Mesothelial cell of epicardium (in vitro differentiated cells): ENCODE measurements at regions not wholly inside any gene's neighbourhood (a gene's known extent, or its start where the extent isn't known, plus 50 kb on each side); places are given as distances from the start of the nearest gene placed in this dataset.

Source experiments
- DNase-seq, 2 experiments: peaks; one replicate each; pipeline ENCODE4 v3.0.0; 2021; ENCODE audit warnings: low spot score in 2 of 2; ENCODE audit not compliant: unreplicated experiment in 2 of 2
- H3K27ac Mint-ChIP-seq: 2 replicates; pipeline ENCODE4 v1.8.0; 2021; ENCODE audit warnings: mixed read lengths
- H3K27me3 Mint-ChIP-seq: 2 replicates; pipeline ENCODE4 v1.8.0; 2021; ENCODE audit warnings: low read depth, mixed read lengths
- H3K36me3 Mint-ChIP-seq: 2 replicates; pipeline ENCODE4 v1.8.0; 2021; ENCODE audit warnings: mixed read lengths
- H3K4me1 Mint-ChIP-seq: 2 replicates; pipeline ENCODE4 v1.8.0; 2021; ENCODE audit warnings: mixed read lengths
- H3K4me3 Mint-ChIP-seq: 2 replicates; pipeline ENCODE4 v1.8.0; 2021; ENCODE audit warnings: mild to moderate bottlenecking, moderate library complexity, mixed read lengths
- H3K9me3 Mint-ChIP-seq: 2 replicates; pipeline ENCODE4 v1.8.0; 2021; ENCODE audit warnings: mixed read lengths
- TF ChIP-seq, protein P1 (sequence below): fragments of 200-600 bp; sonication (generic); IDR thresholded peaks from one replicate; pipeline ENCODE4 v1.5.0; 2021; ENCODE audit warnings: antibody characterized with exemption; ENCODE audit not compliant: unreplicated experiment

DNA sequence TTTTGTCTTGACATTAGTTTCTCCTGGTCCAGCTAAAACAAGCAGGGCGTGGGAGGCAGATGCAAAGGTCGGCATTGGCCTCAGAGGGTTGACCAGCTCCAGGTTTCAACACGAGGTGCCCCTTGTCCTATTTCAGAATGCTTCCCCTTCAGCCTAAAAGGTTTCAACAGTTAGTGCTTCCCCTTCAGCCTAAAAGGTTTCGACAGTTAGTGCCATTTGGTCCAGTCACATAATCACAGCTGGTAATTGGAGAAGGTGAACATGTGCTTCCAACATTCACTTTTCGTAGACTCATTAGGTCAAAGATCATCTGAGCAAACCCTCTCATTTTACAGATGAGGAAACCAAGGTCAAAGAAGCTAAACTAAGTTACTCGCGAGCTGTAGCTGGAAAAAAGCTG, 270.3 kb upstream of the MAP3K1 start:
- peaks cover 14% of the 10 kb centered on the region for H3K4me1 Mint-ChIP-seq
- H3K4me3 Mint-ChIP-seq: no peak overlapping the region
- no peak overlapping the region for H3K27ac Mint-ChIP-seq
- H3K36me3 Mint-ChIP-seq: no peaks in the 10 kb centered on the region
- DNase-seq: no peak
- no peaks in the 10 kb centered on the region for H3K9me3 Mint-ChIP-seq
- TF ChIP-seq, protein P1, sequence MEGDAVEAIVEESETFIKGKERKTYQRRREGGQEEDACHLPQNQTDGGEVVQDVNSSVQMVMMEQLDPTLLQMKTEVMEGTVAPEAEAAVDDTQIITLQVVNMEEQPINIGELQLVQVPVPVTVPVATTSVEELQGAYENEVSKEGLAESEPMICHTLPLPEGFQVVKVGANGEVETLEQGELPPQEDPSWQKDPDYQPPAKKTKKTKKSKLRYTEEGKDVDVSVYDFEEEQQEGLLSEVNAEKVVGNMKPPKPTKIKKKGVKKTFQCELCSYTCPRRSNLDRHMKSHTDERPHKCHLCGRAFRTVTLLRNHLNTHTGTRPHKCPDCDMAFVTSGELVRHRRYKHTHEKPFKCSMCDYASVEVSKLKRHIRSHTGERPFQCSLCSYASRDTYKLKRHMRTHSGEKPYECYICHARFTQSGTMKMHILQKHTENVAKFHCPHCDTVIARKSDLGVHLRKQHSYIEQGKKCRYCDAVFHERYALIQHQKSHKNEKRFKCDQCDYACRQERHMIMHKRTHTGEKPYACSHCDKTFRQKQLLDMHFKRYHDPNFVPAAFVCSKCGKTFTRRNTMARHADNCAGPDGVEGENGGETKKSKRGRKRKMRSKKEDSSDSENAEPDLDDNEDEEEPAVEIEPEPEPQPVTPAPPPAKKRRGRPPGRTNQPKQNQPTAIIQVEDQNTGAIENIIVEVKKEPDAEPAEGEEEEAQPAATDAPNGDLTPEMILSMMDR: no peak
- no peaks in the 10 kb centered on the region for H3K27me3 Mint-ChIP-seq

DNA sequence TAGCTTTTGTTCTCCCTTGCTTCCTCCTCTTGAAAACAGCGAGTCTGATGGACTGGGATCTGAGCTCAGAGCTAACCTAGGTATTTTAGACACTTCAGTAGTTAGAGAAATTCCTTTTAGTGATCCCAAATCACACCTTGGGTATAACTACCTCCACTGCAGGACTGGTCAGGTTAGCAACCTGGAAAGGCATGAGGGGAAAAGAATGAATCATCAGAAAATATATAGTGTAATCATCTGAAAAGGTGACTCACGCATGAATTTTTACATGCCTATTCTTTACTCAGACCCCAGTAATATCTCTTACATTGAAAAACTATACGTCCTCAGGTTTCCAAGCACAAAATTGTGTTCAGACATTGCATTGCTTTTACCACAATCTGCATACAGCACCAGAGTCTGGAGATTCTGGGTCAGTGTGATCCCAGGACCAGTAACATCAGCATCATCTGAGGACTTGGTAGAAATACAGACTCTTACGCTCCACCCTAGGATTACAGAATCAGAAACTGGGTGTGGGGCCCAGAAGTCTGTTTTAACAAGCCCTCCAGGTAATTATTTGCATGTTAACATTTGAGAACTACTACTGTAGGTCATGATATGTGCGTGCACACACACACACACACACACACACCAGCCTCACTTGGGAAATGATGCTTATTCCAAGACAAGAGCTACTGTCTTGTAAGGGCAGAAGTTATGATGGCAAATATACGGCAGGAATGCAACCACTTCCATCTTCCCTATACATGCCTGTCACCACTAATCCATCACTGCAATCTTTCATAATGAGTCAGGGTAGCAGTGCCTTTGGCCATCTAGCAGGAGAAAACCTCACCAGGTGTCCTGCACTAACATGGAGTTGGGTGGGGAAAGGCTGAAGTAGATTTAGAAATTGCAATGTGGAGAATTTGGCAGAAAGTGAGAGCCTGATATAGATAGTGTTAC, 271.6 kb upstream of the MAP3K1 start:
- TF ChIP-seq, protein P1: no peak
- no peak for DNase-seq
- H3K9me3 Mint-ChIP-seq: no peaks in the 10 kb centered on the region
- peak overlapping the region; percentile 47 for H3K27ac Mint-ChIP-seq
- peaks cover 14% of the 10 kb centered on the region for H3K4me1 Mint-ChIP-seq
- no peaks in the 10 kb centered on the region for H3K27me3 Mint-ChIP-seq
- no peaks in the 10 kb centered on the region for H3K36me3 Mint-ChIP-seq
- H3K4me3 Mint-ChIP-seq: no peak overlapping the region

DNA sequence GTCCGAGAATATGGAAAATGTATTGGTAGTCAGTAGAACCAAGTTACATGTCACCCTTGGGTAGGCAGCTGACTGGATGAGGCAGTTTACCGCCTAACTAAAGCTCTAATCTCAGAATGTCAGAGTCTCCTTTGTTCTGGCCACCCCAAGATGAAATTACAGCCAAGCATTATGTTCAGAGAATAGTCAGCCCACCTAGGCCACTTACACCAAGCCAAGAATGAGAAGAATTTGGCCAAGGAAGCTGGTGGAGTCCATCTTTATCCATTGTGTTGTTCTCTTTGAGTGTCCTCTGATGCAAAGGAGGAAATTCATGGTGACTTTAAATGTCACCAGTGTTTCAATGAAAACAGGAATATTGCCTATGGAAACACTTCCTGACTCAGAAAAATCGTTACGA, 275.1 kb upstream of the MAP3K1 start:
- Mint-ChIP-seq H3K4me3 (no peak overlapping the region), H3K27ac (no peak overlapping the region), H3K36me3 (no peaks in the 10 kb centered on the region), H3K9me3 (no peaks in the 10 kb centered on the region), H3K27me3 (no peaks in the 10 kb centered on the region), H3K4me1 (peaks cover 16% of the 10 kb centered on the region)
- DNase-seq: no peak
- TF ChIP-seq, protein P1: no peak

DNA sequence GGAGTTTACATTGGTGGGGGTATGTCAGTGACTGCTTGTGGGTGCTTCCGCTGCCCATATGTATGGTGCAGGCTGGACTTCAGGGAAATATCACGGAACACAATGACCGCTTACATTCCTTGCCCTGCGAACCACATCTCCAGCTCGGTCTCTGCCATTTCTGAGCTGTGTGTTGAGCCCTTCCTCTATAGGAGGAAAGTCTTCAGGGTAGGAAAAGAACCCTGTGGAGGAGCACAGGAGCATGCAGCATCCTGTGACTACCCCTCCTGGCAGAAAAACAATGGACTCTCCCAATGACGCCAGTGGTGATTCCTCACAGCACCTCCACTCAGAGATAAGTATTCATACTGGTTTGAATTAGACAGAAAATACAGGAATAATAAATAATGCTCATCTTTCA, 276.8 kb upstream of the MAP3K1 start:
- peaks cover 21% of the 10 kb centered on the region for H3K4me1 Mint-ChIP-seq
- TF ChIP-seq, protein P1: no peak
- no peaks in the 10 kb centered on the region for H3K9me3 Mint-ChIP-seq
- H3K4me3 Mint-ChIP-seq: no peak overlapping the region
- no peaks in the 10 kb centered on the region for H3K36me3 Mint-ChIP-seq
- H3K27me3 Mint-ChIP-seq: no peaks in the 10 kb centered on the region
- H3K27ac Mint-ChIP-seq: no peak overlapping the region
- DNase-seq: no peak

DNA sequence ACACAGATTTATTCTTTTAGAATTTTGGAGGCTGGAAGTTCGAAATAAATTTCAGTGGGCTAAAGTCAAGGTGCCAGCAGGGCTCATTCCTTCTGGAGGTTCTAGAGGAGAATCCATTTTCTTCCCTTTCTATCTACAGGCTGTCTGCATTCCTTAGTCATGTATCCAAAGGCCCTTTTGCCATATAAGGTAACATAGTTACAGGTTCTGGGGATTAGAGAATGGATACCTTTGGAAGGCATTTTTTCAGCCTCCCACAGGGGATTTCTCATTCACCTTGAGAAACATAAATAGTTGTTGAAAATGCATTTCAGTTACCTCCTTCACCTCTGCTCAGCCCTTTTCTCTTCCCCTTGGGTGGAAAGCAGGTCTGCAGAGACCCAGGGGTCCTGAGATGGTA, 280.0 kb upstream of the MAP3K1 start:
- TF ChIP-seq, protein P1: no peak
- Mint-ChIP-seq H3K4me1 (peaks cover 19% of the 10 kb centered on the region), H3K27me3 (no peaks in the 10 kb centered on the region), H3K4me3 (no peak overlapping the region), H3K36me3 (no peaks in the 10 kb centered on the region), H3K9me3 (no peaks in the 10 kb centered on the region), H3K27ac (peak overlapping the region; percentile 74)
- no peak for DNase-seq
